DMS153 (cell line): ENCODE measurements at regions not wholly inside any gene's neighbourhood (a gene's known extent, or its start where the extent isn't known, plus 50 kb on each side); places are given as distances from the start of the nearest gene placed in this dataset.
"Not testable (repeated sequence)": the region's sequence is repeated elsewhere in the genome, so short reads cannot be mapped to it uniquely, and the experiment has no call there.

Source experiments
- DNase-seq: peaks from one replicate; lab custom pipeline; 2025; lab: John Stamatoyannopoulos, UW

DNA sequence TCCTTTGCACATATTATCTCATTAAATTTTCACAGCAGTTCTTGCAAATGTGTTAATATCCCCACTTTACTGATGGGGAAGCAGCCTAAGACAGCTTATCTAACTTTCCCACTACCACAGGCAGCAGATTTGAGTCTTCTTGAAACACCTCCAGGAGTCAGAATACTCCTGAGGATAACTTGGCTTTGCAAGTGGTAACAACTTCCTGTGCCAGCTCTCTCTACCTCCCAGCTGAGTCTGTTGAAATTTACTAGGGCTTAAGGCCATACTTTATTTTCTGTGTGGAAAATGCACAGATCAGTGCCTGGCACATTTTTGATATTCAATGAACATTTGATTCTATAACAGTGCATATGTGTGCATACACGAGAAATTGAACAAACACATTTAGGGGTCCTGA, 136.1 kb upstream of the COBL start:
- no peak for DNase-seq

DNA sequence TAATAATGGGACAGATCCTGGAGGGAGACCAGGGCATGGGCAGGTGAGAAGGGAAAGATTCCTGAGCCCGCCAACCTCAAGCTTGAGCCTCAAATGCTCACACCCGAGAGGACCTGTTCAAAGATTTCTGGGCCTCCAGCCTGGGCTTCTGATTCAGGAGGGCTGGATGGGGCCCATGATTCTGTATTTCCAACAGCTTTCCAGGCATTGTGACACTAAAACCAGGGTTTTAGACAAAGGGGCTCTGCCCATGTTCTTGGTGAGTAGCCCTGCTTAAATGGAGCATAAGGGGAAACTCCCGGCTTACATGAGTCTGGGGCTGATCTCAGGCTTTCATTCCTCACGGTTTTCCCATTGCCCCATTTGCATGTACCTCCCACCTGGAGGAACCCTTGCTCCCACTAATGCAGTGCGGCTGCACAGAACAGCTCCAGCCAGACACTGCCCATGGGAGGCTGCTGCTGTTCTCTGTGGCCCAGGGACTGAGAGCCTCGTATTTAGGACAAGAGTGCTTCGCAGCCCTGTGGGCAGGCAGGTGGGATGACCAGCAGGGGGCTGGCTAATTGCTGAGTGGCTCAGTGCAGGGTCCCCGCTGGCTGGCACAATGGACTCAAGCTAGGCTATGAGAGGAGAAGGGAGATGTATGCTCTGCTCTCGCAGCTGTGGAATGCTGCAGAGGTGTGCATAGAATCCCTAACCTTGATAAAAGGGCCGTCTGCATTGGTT, 135.3 kb upstream of the COBL start:
- DNase-seq: no peak

DNA sequence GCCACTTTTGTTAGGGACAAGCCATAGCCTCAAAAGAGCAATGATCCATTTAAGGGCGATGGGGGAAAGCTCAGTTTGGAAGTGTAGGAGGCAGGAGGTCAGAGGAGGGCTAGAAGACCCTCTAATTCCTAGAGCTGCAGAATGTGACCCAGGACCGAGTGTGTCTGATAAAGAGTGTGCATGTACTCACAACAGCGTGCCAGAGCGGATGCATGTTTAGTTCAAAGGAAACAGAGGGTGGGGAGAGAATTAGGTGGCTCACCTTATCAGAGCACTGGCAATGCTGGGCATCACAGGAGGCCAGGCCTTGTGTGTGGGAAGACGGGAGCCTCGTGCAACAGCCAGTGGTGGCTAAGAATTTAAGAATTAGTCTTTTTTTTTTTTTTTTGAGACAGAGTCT, 133.9 kb upstream of the COBL start:
- no peak for DNase-seq

DNA sequence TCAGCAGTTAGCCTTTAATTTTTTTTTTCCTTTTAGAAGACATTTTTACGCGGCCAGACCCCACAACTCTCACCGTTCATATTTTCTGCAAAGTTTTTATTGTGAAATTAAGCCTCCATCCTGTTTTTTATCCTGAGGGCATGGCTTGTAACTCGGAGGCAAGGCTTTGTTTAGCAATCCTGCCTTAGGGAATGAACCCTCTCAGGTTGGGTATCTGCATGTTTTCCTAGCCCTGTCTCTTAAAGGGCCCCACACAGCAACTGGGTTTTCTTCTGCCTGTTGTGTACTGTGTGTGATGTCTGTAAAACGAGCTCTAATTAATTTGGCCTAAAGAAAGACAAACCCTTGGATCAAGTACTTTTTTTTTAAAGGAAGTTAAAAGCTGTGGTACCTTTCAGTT, 130.2 kb upstream of the COBL start:
- DNase-seq: no peak

DNA sequence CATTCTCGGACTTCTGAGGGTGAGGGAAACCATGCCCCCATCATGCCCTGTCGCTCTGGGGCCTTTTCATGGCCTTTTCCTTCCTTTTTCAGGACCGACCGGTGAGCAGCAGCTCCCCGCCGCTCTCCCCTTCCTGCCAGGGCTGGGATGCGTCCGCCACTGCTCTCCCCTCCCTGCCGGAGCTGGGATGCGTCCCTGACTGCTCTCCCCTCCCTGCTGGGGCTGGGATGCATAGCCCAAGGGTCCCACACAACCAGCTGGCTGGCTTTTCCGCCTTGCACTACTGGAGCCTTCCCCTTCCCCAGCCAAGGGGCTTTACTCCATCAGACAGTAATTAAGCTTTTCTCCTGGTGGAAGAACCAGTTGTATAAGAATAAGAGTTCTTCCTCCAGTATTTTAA, 129.7 kb upstream of the COBL start:
- DNase-seq: no peak

DNA sequence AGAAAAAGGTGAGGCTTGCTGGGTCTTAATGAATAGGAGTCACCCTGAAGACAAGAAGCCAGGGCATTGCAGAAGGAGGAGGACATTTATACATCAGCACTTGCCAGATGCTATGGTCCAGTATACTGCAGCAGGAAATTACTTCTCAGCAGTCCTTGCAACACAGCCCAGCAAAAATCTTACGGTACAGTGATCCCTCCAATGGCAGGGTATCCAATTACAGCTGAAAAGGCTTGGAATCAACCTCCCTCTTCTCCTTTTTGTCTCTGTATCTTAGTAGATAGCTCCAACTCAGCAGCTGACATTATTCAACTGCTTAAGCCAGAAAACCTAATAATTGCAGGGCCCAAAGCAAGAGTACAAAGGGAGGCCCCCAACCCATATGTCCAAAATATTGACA, 128.3 kb upstream of the COBL start:
- no peak for DNase-seq

DNA sequence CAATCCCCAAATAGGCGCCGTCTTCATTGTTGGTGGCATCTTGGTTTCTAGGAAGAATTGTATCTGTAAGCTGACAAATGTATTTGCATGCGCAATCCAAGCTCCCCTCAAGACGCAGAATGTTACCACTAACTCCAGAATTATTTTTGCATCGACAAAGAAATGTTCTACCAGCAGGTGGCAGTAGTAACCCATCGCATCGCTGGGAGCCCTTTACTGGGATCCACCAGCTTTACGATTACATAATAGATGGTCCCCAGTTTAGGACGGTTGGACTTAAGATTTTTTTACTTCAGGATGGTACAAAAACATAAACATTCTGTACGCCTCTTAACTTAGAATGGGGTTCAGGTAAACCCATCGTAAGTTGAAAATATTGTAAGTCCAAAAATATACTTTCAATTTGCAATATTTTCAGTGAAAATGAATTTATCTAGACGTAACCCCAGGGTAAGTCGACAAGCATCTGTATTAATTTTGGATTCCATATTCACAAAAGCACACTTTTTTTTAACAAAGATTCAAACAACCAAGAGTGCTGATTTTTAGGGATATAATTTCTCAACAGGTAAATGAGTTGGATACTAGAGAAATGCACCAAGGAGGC, 114.0 kb upstream of the COBL start:
- peak; percentile 56 for DNase-seq

DNA sequence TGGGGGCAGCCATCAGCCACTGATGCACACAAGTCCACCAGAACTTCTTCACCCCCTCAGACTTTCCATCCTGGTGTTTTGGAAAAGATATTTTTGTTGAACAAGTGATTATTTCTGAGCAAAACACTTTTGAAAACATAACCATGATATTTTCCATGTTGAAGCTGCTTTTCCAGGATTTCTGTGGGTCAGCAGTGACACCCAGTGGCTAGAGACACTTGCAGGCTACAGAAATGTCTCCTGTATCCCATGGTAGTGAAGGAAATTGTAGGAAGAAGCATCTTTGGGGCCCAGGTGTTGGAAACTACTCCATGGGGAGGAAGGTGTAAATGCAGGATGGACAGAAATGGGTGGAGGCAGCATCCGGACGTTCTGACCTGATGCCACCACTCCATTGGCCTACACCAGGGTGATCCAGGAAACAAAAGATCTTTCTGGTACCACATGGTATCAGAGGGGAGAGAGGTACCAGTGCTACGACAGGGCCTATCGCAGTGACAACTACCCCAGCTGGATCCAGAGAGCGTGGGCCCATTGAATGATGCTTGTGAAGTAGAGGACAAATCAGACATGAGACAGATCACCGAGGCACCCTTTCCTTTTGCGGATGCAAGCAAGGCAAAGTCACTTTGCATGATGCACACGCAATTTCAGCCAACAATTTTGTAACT, 111.7 kb upstream of the COBL start:
- peak; percentile 43 for DNase-seq

DNA sequence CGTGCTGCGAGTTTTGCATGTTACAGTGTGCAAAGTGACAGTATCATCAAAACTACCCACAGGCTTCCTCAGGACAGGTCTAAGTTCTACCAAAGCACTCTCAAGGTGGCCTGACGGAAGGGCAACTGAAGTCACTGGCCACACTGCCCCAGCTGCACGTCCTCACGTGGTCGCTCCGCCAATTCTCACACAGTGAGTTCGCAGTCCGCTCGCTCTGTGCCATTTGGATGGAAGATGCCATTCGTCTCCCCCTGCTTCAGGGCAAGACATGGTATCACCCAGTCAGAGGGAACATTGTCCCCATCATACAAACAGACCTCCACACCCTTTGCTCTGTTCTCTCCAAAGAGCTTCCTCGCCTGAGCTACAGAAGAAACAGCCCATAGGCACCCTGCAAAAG, 109.6 kb upstream of the COBL start:
- no peak for DNase-seq

DNA sequence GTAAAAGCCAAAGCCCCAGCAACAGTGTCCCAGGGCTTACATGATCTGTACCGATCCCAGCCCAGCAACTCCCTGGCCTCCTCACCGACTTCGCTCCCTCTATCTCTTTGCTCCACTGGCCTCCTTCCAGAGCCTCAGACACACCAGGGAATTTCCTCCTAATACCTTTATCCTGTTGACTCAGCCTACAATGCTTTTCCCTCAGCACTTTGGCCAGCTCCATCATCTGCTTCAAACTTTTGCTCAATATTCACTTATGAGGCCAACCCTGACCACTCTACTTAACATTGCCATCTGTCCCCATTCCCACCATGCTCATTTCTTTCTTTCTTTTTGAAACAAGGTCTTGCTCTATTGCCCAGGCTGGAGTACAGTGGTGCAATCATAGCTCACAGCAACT, 93.3 kb upstream of the COBL start:
- DNase-seq: not testable (repeated sequence)

DNA sequence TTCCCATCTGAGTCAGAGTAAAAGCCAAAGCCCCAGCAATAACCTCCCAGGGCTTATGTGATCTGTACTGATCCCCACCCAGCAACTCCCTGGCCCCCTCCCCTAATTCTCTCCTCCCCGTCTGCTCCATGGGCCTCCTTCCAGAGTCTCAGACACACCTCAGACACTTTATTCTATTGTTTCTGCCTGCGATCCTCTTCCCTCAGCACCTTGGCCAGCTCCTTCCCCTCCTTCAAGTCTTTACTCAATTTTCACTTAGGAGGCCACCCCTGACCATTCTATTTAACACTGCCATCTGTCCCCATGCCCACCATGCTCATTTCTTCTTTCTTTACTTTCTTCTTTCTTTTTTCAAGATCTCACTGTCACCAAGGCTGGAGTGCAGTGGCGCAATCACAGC, 81.0 kb upstream of the COBL start:
- not testable (repeated sequence) for DNase-seq

DNA sequence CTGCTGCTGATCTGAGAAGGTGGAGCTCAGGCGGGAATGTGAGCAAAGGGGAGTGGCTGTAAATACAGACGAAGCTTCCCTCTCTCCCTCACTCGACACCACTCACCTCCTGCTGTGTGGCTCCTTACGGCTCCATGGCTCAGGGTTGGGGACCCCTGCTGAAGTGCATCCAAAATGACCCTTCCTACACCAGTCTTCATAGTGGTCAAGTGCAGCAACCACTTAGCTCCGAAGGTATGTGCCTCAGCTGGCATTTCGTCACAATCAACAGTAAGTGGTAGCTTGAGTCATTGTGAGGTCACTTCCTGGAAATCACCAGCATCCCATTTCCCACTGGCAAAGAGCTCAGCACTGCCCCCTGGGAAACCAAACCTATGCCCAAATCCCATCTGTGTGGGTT, 76.4 kb upstream of the COBL start:
- DNase-seq: not testable (repeated sequence)

DNA sequence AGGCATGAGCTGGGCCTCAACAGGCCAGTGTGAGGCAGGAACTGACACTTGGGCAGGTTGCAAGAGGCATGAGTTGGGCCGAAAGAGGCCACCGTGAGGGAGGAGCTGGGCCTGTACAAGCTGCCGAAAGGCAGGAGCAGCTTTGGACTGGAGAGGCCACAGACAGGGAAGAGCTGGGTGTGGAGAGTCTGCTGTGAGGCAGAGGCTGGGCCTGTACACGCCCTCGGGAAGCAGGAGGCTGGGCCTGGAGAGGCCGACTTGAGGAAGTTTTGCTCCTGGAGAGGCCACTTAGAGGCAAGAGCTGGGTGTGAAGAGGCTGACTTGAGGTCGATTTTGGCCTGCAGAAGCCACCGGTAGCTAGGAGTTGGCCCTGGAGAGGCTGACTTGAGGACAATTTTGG, 73.3 kb upstream of the COBL start:
- not testable (repeated sequence) for DNase-seq

DNA sequence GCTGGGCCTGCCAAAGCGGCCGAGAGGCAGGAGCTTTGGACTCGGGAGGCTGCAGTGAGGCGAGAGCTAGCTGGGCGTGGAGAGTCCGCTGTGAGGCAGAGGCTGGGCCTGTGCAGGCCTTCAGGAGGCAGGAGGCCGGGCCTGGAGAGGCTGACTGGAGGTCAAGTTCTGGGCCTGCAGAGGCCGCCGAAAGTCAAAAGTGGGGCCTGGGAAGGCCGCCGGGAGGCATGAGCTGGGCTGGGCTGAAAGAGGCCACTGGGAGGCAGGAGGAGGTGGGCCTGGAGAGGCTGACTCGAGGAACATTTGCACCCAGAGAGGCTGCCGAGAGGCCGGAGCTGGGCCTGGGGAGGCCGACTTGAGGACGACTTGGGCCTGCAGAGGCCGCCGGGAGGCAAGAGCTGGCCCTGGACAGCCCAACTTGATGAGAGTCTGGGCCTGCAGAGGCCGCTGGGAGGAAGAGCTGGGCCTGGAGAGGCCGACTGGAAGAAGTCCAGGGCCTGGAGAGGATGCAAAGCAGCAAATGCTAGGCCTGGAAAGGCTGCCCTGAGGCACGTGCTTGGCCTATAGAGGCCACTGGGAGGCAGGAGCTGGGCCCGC, 72.7 kb upstream of the COBL start:
- not testable (repeated sequence) for DNase-seq

DNA sequence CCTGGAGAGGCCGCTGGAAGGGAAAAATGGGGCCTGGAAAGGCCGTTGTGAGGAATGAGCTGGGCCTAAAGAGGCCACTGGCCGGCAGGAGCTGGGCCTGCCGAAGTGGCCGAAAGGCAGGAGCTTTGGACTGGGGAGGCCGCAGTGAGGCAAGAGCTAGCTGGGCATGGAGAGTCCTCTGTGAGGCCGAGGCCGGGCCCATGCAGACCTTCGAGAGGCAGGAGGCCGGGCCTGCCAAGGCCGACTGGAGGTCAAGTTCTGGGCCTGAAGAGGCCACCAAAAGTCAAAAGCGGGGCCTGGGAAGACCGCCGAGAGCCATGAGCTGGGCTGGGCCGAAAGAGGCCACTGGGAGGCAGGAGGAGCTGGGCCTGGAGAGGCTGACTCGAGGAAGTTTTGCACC, 71.6 kb upstream of the COBL start:
- DNase-seq: not testable (repeated sequence)

DNA sequence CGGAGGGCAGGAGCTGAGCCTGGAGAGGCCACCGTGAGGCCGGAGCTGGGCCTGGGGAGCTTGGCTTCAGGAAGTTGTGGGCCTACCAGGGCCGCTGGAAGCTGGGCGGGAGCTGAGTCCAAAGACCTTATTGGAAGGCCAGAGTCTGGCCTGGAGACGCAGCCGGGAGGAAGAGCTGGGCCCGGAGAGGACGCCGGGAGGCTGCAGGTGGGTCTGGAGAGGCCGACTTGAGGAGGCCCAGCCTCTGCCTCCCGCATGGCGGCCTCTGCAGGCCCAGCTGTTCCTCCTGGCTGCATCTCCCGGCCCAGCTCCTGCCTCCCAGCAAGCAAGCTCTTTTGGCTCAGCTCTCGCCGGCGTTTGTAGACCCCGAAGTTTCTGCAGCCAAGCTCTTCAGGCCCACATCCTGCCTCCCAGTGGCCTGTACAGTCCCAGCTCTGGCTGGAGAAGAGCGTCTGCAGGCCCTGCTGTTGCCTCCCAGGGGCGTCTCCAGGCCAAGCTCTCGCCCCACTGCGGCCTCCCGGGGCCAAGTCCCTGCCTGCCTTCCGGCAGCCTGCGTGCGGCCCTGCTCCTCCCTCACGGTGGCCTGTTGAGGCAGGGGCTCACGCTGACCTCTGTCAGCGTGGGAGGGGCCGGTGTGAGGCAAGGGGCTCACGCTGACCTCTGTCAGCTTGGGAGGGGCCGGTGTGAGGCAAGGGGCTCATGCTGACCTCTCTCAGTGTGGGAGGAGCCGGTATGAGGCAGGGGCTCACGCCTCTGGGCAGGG, 70.4 kb upstream of the COBL start:
- DNase-seq: not testable (repeated sequence)

DNA sequence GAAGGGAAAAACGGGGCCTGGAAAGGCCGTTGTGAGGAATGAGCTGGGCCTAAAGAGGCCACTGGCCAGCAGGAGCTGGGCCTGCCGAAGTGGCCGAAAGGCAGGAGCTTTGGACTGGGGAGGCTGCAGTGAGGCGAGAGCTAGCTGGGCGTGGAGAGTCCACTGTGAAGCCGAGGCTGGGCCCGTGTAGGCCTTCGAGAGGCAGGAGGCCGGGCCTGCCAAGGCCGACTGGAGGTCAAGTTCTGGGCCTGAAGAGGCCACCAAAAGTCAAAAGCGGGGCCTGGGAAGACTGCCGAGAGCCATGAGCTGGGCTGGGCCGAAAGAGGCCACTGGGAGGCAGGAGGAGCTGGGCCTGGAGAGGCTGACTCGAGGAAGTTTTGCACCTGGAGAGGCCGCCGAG, 69.6 kb upstream of the COBL start:
- not testable (repeated sequence) for DNase-seq

DNA sequence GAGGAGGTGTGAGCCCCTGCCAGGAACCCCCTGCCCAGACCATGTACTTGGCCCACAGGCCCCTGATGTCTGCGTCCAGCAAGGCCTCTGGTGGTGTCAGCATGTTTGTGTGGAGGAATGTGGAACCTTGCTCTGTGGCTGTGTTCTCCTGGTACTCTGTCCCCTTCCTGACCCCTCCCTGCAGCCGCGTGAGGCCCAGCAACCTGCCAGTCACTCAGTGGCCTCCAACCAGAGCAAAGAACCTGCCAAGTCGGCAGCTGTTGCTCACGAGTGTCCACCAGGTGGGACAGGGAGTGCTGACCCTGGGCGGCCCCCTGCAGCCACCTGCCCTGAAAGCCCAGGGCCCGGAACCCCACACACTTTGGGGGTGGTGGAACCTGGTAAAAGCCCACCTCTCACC, 65.6 kb upstream of the COBL start:
- DNase-seq: not testable (repeated sequence)

DNA sequence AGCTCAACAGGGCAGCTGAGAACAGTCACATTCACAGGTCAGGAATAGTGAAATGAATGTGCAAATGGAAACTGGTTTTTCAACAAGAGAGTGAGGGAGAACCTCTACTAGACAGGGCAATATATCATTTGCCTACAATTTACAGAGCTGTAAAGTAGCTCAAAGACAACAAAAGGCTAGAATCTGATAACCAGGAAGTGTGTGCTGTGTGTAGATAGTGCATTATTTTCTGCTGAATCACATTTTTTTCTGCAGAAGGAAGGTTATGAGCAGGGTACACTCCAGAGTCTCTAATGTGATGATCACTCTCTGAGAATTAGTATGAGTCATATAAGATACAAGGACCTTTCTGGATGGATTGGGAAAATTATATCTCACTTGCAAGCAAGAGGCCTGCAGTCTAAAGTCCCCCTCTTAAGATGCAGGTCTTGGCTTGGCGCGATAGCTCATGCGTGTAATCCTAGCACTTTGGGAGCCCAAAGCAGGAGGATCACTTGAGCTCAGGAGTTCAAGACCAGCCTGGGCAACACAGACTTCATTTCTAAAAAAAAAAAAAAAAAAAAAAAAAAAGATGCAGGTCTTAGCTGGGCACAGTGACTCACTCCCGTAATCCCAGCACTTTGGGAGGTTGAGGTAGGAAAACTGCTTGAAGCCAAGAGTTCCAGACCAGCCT, 59.9 kb upstream of the COBL start:
- peak; percentile 98 for DNase-seq

DNA sequence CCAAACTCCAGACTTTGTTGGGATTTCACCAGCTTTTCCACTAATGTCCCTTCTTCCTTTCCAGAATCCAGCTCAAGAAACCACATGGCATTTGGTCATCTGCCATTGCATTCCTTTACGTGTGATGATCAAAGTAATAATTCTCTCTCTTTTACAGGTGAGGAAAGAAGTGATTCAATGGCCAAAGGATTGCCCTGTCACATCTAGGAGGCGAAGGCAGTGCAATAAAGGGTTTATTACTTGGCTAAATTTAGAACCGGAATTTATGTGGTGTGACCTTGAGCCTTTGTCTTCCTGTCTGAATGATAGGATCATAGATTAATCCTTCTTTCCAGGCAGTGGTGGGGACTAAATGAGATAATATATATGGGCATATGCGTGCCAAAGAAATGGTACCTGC, 58.3 kb upstream of the COBL start:
- DNase-seq: no peak

DNA sequence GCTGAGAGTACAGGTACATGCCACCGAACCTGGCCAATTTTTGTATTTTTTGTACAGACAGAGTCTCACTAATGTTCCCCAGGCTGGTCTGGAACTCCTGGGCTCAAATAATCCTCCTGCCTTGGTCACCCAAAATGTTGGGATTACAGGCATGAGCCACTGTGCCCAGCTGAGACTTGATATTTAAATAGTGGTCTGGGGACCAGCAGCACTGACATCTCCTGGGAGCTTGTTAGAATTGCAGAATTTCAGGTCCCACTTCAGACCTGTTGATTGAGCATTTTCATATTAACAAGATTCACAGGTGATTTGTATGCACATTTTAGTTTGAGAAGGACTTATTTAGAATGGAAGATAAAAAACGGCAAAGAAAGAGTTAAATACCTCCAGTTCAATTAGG, 57.0 kb upstream of the COBL start:
- not testable (repeated sequence) for DNase-seq

DNA sequence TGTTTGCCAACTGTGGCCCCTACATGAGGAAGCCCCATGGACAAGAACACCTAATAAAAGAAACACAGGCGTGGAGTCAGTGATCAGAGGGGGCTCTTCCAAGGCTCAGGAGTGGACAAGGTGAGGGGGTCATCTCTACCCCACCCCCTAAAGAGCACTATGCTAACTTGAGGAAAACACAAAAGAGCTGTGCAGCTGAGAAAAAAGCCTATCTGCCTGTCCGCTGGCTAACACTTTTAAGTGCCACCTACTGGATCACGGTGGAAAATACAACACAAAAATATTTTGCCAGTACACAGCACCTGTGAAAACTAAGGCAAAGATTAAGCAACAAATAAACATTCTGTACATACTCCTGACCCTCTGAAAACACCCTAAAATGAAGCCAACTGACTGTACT, 53.1 kb upstream of the COBL start:
- DNase-seq: peak; percentile 28
